ENCODE measurements at regions not wholly inside any gene's neighbourhood (a gene's known extent, or its start where the extent isn't known, plus 50 kb on each side); places are given as distances from the start of the nearest gene placed in this dataset.
"Not testable (repeated sequence)": the region's sequence is repeated elsewhere in the genome, so short reads cannot be mapped to it uniquely, and the experiment has no call there.

- BruUV-seq (replicated peaks): no TSS peak
- Histone ChIP-seq H4K20me1 (replicated peaks; ENCODE audit: control insufficient read depth, extremely low read depth, insufficient read depth, low read length) (no peaks in the 10 kb centered on the region), H3K9me1 (replicated peaks; ENCODE audit: control insufficient read depth, extremely low read depth, insufficient read depth, low read length) (no peaks in the 10 kb centered on the region), H3K4me1 (ENCODE audit: control insufficient read depth, extremely low read depth, insufficient read depth, low read length) (peaks cover 2% of the 10 kb centered on the region), H3K27ac (ENCODE audit: insufficient read depth, low read depth, low read length) (no peak overlapping the region), H3K27me3 (ENCODE audit: control insufficient read depth in 2 of 2, insufficient read depth in 2 of 2, low read length in 2 of 2) (peaks cover 0 to 2% of the 10 kb centered on the region in 2 experiments), H3K36me3 (ENCODE audit: control insufficient read depth in 2 of 2, extremely low read depth in 1 of 2, insufficient read depth in 2 of 2, low read length in 2 of 2) (no peaks in the 10 kb centered on the region), H3K9ac (replicated peaks; ENCODE audit: extremely low read depth, insufficient read depth, low read length) (no peak overlapping the region), H3K4me3 (replicated peaks in 1 of 3; ENCODE audit: insufficient read depth in 1 of 3, low read depth in 1 of 3, low read length in 3 of 3) (no peak overlapping the region), H3K79me2 (ENCODE audit: control insufficient read depth, insufficient read depth, low read length) (no peaks in the 10 kb centered on the region), H2AFZ (ENCODE audit: low read depth, low read length) (no peak overlapping the region), H3K4me2 (ENCODE audit: insufficient read depth, low read length) (no peak overlapping the region), H3K9me3 (replicated peaks; ENCODE audit: control insufficient read depth, insufficient read depth, low read length) (no peaks in the 10 kb centered on the region)
- dilution Hi-C loops (cut with MboI; ENCODE audit: extremely low pct_ligation_motif_present, low sequenced_read_pairs) (no loop called here), intact Hi-C loops (cut with micrococcal nuclease) (loop anchor here (10.0 kb wide), 1 partner anchor 47 kb away; no protein-coding TSS in a partner anchor)
- no peak for FAIRE-seq
- POLR2A ChIA-PET: no interaction called here
- no peak for DNase-seq (ENCODE audit: low read depth, low spot score)
- TF ChIP-seq CTCF (IDR thresholded peaks at IDR 0.05; ENCODE audit: extremely low read depth in 1 of 2, insufficient read depth in 1 of 2, low read depth in 1 of 2, low read length in 2 of 2) (no peak), POLR2A (IDR thresholded peaks at IDR 0.05; ENCODE audit: low read depth, low read length) (no peak), POLR2AphosphoS5 (IDR thresholded peaks at IDR 0.05; ENCODE audit: insufficient read depth, low read depth, low read length) (no peak), MAX (IDR thresholded peaks at IDR 0.05; ENCODE audit: insufficient read depth, insufficient read length) (no peak), EZH2 (IDR thresholded peaks at IDR 0.05; ENCODE audit: borderline replicate concordance, low read depth, low read length, severe bottlenecking) (no peak)
- CTCF ChIA-PET: no interaction called here
These were observed 64.0 kb upstream of the IGFBPL1 start for GRCh38 chr9:38488156-38488698.

GRCh38 chr9:38487418-38488155 lies 63.3 kb upstream of the IGFBPL1 start:
- H3K27me3 ChIP-seq (ENCODE audit: control insufficient read depth in 2 of 2, insufficient read depth in 2 of 2, low read length in 2 of 2); H3K79me2 ChIP-seq (ENCODE audit: control insufficient read depth, insufficient read depth, low read length); H3K4me2 ChIP-seq (ENCODE audit: insufficient read depth, low read length); POLR2A ChIA-PET; H3K36me3 ChIP-seq (ENCODE audit: control insufficient read depth in 2 of 2, extremely low read depth in 1 of 2, insufficient read depth in 2 of 2, low read length in 2 of 2); H3K9me1 ChIP-seq (replicated peaks; ENCODE audit: control insufficient read depth, extremely low read depth, insufficient read depth, low read length); H3K27ac ChIP-seq (ENCODE audit: insufficient read depth, low read depth, low read length); FAIRE-seq; DNase-seq (ENCODE audit: low read depth, low spot score); BruUV-seq (replicated peaks); H3K4me3 ChIP-seq (replicated peaks in 1 of 3; ENCODE audit: insufficient read depth in 1 of 3, low read depth in 1 of 3, low read length in 3 of 3); H3K4me1 ChIP-seq (ENCODE audit: control insufficient read depth, extremely low read depth, insufficient read depth, low read length); H2AFZ ChIP-seq (ENCODE audit: low read depth, low read length); H3K9me3 ChIP-seq (replicated peaks; ENCODE audit: control insufficient read depth, insufficient read depth, low read length); dilution Hi-C loops (cut with MboI; ENCODE audit: extremely low pct_ligation_motif_present, low sequenced_read_pairs); CTCF ChIA-PET; H3K9ac ChIP-seq (replicated peaks; ENCODE audit: extremely low read depth, insufficient read depth, low read length); H4K20me1 ChIP-seq (replicated peaks; ENCODE audit: control insufficient read depth, extremely low read depth, insufficient read depth, low read length): not testable (repeated sequence)
- intact Hi-C loops (cut with micrococcal nuclease): loop anchor here (10.0 kb wide), 1 partner anchor 47 kb away; no protein-coding TSS in a partner anchor
